A549 (cell line): ENCODE measurements at regions not wholly inside any gene's neighbourhood (a gene's known extent, or its start where the extent isn't known, plus 50 kb on each side); places are given as distances from the start of the nearest gene placed in this dataset.

Experiments
- ATAC-seq, 2 experiments: fragments of 200-7000 bp in 1 of 2; fragments of >200 bp in 1 of 2; cut with Nextera tagmentation in 1 of 2; cut with Tn5 transposase in 1 of 2; 3 replicates each; pipeline versions ENCODE4 v1.8.0 to v1.9.1; 2018 to 2020; ENCODE audit warnings: mild to moderate bottlenecking in 1 of 2, moderate library complexity in 1 of 2
- CTCF ChIA-PET: fragments of 300-600 bp; sonication (Branson Sonifier 250); formaldehyde crosslinking; extraction: SDS; loops from one replicate; lab custom pipeline; 2021; ENCODE audit warnings: antibody characterized with exemption, inconsistent platforms; lab: Yijun Ruan, JAX
- POLR2A ChIA-PET: fragments of 350-600 bp; formaldehyde crosslinking; extraction: SDS; loops from one replicate; lab custom pipeline; 2021; ENCODE audit warnings: antibody characterized with exemption, inconsistent platforms; lab: Yijun Ruan, JAX
- DNase-seq, 2 experiments: peaks; one replicate each; pipeline versions ENCODE4 v3.0.0 to v3.0.0-alpha.2; 2011 to 2016; ENCODE audit warnings: low read depth in 1 of 2, low spot score in 1 of 2
- FAIRE-seq: peaks from 2 replicates; lab custom pipeline; 2011; peaks lifted over from hg19 to GRCh38; lab: Jason Lieb, UNC
- H3K27ac ChIP-seq, 2 experiments: fragments of >200 bp; sonication (Bioruptor Twin); formaldehyde crosslinking; 3 replicates each; pipeline ENCODE4 v1.5.1; 2016 to 2017
- H3K4me1 ChIP-seq: fragments of >200 bp; sonication (Bioruptor Twin); formaldehyde crosslinking; 3 replicates; pipeline ENCODE4 v1.6.1; 2016
- H3K4me2 ChIP-seq: fragments of >200 bp; sonication (Bioruptor Twin); formaldehyde crosslinking; 3 replicates; pipeline ENCODE4 v1.6.1; 2016
- H3K4me3 ChIP-seq: fragments of >200 bp; sonication (Bioruptor Twin); formaldehyde crosslinking; 3 replicates; pipeline ENCODE4 v1.5.1; 2016
- H3K9me3 ChIP-seq: fragments of >200 bp; sonication (Bioruptor Twin); formaldehyde crosslinking; 3 replicates; pipeline ENCODE4 v1.6.1; 2016
- CBX2 ChIP-seq: fragments of 200-600 bp; sonication (generic); IDR thresholded peaks from 2 replicates; pipeline ENCODE4 v1.6.1; 2016; ENCODE audit warnings: low read depth, mild to moderate bottlenecking, borderline replicate concordance
- CBX8 ChIP-seq: fragments of 200-600 bp; sonication (generic); IDR thresholded peaks from 2 replicates; pipeline ENCODE4 v1.6.1; 2016
- CHD2 ChIP-seq: fragments of 150-350 bp; IDR thresholded peaks from 2 replicates; pipeline ENCODE4 v1.6.1; 2014; ENCODE audit warnings: low read length; ENCODE audit not compliant: partially characterized antibody
- CHD4 ChIP-seq: fragments of 200-600 bp; sonication (generic); IDR thresholded peaks from 2 replicates; pipeline ENCODE4 v1.6.1; 2016; ENCODE audit warnings: antibody characterized with exemption, mild to moderate bottlenecking, borderline replicate concordance
- EHF ChIP-seq: fragments of 250-450 bp; sonication (Bioruptor Pico); IDR thresholded peaks from 2 replicates; pipeline ENCODE4 v1.5.0; 2020; ENCODE audit warnings: mild to moderate bottlenecking
- EHMT2 ChIP-seq: fragments of 200-600 bp; sonication (generic); IDR thresholded peaks from 2 replicates; pipeline ENCODE4 v1.6.1; 2016; ENCODE audit warnings: antibody characterized with exemption, low read depth, mild to moderate bottlenecking, moderate library complexity
- EP300 ChIP-seq, 2 experiments: fragments of >200 bp; sonication (Bioruptor Twin); formaldehyde crosslinking; IDR thresholded peaks; 2 replicates in 1 of 2; 3 replicates in 1 of 2; pipeline ENCODE4 v1.6.1; 2016 to 2017
- ESRRA ChIP-seq: fragments of 150-350 bp; IDR thresholded peaks from 2 replicates; pipeline ENCODE4 v1.6.1; 2014; ENCODE audit warnings: mild to moderate bottlenecking, low read length, borderline replicate concordance
- FOSB ChIP-seq: fragments of 250-450 bp; sonication (Bioruptor Pico); IDR thresholded peaks from 2 replicates; pipeline ENCODE4 v1.5.0; 2020; ENCODE audit warnings: mild to moderate bottlenecking, moderate library complexity
- FOSL2 ChIP-seq, 2 experiments: fragments of 450-650 bp in 1 of 2; fragments of >200 bp in 1 of 2; sonication (Bioruptor Twin) in 1 of 2; formaldehyde crosslinking; IDR thresholded peaks; 2 replicates each; pipeline versions ENCODE4 v1.5.0 to v1.6.1; 2016 to 2020; ENCODE audit warnings: mild to moderate bottlenecking in 1 of 2, moderate library complexity in 1 of 2
- GATA3 ChIP-seq: IDR thresholded peaks from 2 replicates; pipeline ENCODE4 v1.6.1; 2012; ENCODE audit warnings: borderline replicate concordance
- HOXB13 ChIP-seq: fragments of 250-450 bp; sonication (Bioruptor Pico); IDR thresholded peaks from 2 replicates; pipeline ENCODE4 v1.5.0; 2020; ENCODE audit warnings: low read depth, mild to moderate bottlenecking, moderate library complexity
- JUN ChIP-seq, 2 experiments: fragments of >200 bp; sonication (Bioruptor Twin); formaldehyde crosslinking; IDR thresholded peaks; 2 replicates in 1 of 2; 3 replicates in 1 of 2; pipeline ENCODE4 v1.6.1; 2016 to 2017
- JUNB ChIP-seq: fragments of >200 bp; sonication (Bioruptor Twin); formaldehyde crosslinking; IDR thresholded peaks from 2 replicates; pipeline ENCODE4 v1.6.1; 2016
- KDM1A ChIP-seq: fragments of 200-600 bp; sonication (generic); IDR thresholded peaks from 2 replicates; pipeline ENCODE4 v1.6.1; 2016; ENCODE audit warnings: low read depth, mild to moderate bottlenecking
- NFE2L2 ChIP-seq: fragments of 150-350 bp; conservative IDR thresholded peaks from 2 replicates; pipeline ENCODE4 v1.6.1; 2014; ENCODE audit warnings: low read length
- NPAS2 ChIP-seq: fragments of 250-450 bp; sonication (Bioruptor Pico); IDR thresholded peaks from 2 replicates; pipeline ENCODE4 v1.8.0; 2022; ENCODE audit warnings: mild to moderate bottlenecking, moderate library complexity, borderline replicate concordance
- NR3C1 ChIP-seq: fragments of >200 bp; sonication (Bioruptor Twin); formaldehyde crosslinking; IDR thresholded peaks from 3 replicates; pipeline ENCODE4 v1.6.1; 2017
- RARB ChIP-seq: fragments of 250-450 bp; sonication (Bioruptor Pico); IDR thresholded peaks from 2 replicates; pipeline ENCODE4 v1.8.0; 2021; ENCODE audit warnings: mild to moderate bottlenecking, moderate library complexity
- RCOR1 ChIP-seq: fragments of 150-350 bp; IDR thresholded peaks from 2 replicates; pipeline ENCODE4 v1.6.1; 2014; ENCODE audit warnings: antibody characterized with exemption, low read length, low read depth
- SREBF2 ChIP-seq: fragments of 450-650 bp; IDR thresholded peaks from 2 replicates; pipeline ENCODE4 v1.6.1; 2014; ENCODE audit warnings: mild to moderate bottlenecking, moderate library complexity
- TP53 ChIP-seq: fragments of 250-450 bp; sonication (Bioruptor Pico); IDR thresholded peaks from 2 replicates; pipeline ENCODE4 v1.5.0; 2021; ENCODE audit warnings: mild to moderate bottlenecking, moderate library complexity
- USF2 ChIP-seq: fragments of 450-650 bp; IDR thresholded peaks from 2 replicates; pipeline ENCODE4 v1.6.1; 2014; ENCODE audit warnings: antibody characterized with exemption
- ZFP36 ChIP-seq: fragments of 450-650 bp; IDR thresholded peaks from 2 replicates; pipeline ENCODE4 v1.6.1; 2014; ENCODE audit warnings: borderline replicate concordance; ENCODE audit not compliant: partially characterized antibody
- WGBS: methylation state at CpG from one replicate; pipeline ENCODE4 v1.1.6; 2017; ENCODE audit errors: missing lambda C conversion rate; 5-methylcytosine and 5-hydroxymethylcytosine counted together
- TF ChIP-seq, protein P1 (sequence below): fragments of 250-450 bp; sonication (Bioruptor Pico); IDR thresholded peaks from 2 replicates; pipeline ENCODE4 v1.5.0; 2020; ENCODE audit warnings: low read depth, mild to moderate bottlenecking, moderate library complexity
- TF ChIP-seq, protein P2 (sequence below): fragments of >200 bp; sonication (Bioruptor Twin); formaldehyde crosslinking; IDR thresholded peaks from 2 replicates; pipeline ENCODE4 v1.6.1; 2016

DNA sequence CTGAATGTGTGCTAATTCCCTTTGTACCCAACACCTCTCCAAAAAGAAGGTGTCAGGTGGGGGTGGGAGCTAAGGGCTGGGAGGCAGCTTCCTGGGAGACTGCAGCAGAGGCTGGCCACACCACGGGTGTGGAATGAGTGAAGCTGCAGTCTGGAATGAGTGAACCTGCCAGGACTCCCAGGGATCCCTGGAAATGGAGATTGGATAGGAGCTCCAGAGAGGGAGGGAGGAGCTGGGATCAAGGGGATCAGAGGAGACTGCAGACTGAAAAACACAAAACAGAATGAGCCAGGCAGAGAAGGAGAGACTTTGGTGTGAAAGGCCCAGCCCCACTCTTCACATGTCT lies 387.0 kb upstream of the SULF2 start:
- DNase-seq (no peak), FAIRE-seq (no peak), ATAC-seq (no peak)
- peaks cover 5% of the 10 kb centered on the region; the same call in 1 of the 3 replicates for H3K9me3 ChIP-seq
- POLR2A ChIA-PET = no interaction called here
- TF ChIP-seq JUNB (no peak), KDM1A (no peak), GATA3 (no peak), JUN (IDR thresholded peaks at IDR 0.05) (no peak), EHMT2 (no peak), TP53 (CRISPR knock-in tag) (no peak), FOSB (no peak), FOSL2 (IDR thresholded peaks at IDR 0.05) (no peak), FOSL2 (CRISPR knock-in tag; IDR thresholded peaks at IDR 0.05) (no peak), ZFP36 (no peak), SREBF2 (no peak), EHF (no peak), CHD2 (no peak), USF2 (no peak), CHD4 (no peak), CBX2 (no peak), CBX8 (no peak), RCOR1 (no peak), EP300 (IDR thresholded peaks at IDR 0.05) (no peak)
- TF ChIP-seq, protein P1, sequence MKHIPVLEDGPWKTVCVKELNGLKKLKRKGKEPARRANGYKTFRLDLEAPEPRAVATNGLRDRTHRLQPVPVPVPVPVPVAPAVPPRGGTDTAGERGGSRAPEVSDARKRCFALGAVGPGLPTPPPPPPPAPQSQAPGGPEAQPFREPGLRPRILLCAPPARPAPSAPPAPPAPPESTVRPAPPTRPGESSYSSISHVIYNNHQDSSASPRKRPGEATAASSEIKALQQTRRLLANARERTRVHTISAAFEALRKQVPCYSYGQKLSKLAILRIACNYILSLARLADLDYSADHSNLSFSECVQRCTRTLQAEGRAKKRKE = no peak
- TF ChIP-seq, protein P2, sequence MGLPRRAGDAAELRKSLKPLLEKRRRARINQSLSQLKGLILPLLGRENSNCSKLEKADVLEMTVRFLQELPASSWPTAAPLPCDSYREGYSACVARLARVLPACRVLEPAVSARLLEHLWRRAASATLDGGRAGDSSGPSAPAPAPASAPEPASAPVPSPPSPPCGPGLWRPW = no peak
- H3K4me1 ChIP-seq = no peaks in the 10 kb centered on the region
- H3K4me3 ChIP-seq = no peak overlapping the region
- 8% methylated on average over 1 of the region's 1 CpG for WGBS
- H3K27ac ChIP-seq = no peak overlapping the region
- H3K4me2 ChIP-seq = no peak overlapping the region
- CTCF ChIA-PET = interaction anchor here (0.7 to 1.0 kb wide), 2 partner anchors 17 to 494 kb away, joined by 3 read pairs; no protein-coding TSS in a partner anchor

DNA sequence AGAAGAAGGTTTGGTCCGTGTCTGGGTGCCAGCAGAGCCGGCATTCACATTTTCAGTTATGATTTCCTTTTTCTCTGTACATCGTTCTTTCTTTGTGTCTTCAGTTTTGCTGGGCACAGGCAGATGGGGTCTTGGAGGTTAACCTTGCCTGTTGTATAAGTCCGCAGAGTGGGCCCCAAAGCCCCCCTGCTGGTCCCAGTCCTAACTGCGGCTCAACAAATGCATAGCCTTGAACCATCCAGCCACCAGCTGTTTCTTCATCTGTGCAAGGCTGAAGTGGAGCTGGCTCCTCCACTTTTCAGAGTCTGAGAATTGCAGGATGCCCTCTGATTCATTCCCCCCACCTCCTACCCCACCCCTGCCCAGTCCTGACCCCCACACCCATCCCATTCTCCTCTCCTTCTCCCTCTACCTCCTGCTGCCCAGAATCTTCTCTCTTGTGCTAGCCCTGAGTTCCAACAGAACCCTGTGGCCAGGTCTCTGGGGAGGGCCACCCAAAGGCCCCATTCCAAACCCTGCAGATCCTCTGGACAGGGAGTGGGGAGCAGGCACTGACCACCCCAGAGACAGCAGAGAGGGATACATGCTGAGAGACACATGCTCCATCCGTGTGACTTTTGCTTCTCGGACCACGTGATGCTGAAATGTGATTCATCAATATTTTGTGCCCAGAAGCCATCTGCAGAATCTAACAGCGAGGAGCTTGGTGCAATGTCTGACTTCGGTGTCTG lies 386.5 kb upstream of the SULF2 start:
- no peak for TF ChIP-seq RARB
- no peak for TF ChIP-seq NPAS2 (CRISPR knock-in tag)
- ChIA-PET POLR2A (no interaction called here), CTCF (interaction anchor here (0.7 to 1.0 kb wide), 2 partner anchors 17 to 494 kb away, joined by 3 read pairs; no protein-coding TSS in a partner anchor)
- Histone ChIP-seq H3K27ac (no peak overlapping the region), H3K9me3 (peaks cover 5% of the 10 kb centered on the region; the same call in 1 of the 3 replicates), H3K4me2 (no peak overlapping the region), H3K4me3 (no peak overlapping the region), H3K4me1 (no peaks in the 10 kb centered on the region)
- ATAC-seq (no peak), DNase-seq (no peak), FAIRE-seq (no peak)
- 26% methylated on average over 10 of the region's 10 CpGs for WGBS

DNA sequence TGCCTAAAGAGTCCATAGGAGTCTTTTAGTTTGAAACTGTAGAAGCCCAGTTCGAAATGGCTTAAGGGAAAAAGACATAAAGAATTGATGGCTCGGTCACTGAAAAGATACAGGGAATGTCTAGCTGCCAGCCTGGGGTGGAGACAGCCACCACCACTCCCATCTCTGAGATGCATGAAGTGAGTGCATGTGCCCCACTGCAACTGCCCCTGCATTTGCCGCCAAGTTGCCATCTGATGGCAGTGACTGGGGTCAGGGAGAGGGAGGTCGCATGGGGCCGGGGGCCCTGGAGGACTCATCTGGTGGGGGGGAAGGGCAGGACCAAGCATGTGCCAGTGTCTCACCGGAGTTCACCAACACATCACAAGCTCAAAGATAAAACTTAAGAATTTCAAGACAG lies 385.8 kb upstream of the SULF2 start:
- TF ChIP-seq HOXB13 (CRISPR knock-in tag) = no peak
- no peak for TF ChIP-seq NR3C1
- no peak for TF ChIP-seq NFE2L2
- TF ChIP-seq ESRRA = no peak
- TF ChIP-seq NPAS2 (CRISPR knock-in tag) = no peak
- POLR2A ChIA-PET = no interaction called here
- WGBS = 12% methylated on average over 6 of the region's 6 CpGs
- no peaks in the 10 kb centered on the region; the same call in 2 of the 3 replicates for H3K4me1 ChIP-seq
- H3K4me2 ChIP-seq = no peak overlapping the region
- peaks cover 5% of the 10 kb centered on the region; the same call in 1 of the 3 replicates for H3K9me3 ChIP-seq
- no peak overlapping the region for H3K27ac ChIP-seq
- CTCF ChIA-PET = interaction anchor here (1.0 kb wide), 2 partner anchors 11 to 384 kb away, joined by 3 to 4 read pairs; no protein-coding TSS in a partner anchor
- no peak overlapping the region for H3K4me3 ChIP-seq
- ATAC-seq = no peak
- DNase-seq = no peak
- no peak for FAIRE-seq
